ENCODE measurements at regions not wholly inside any gene's neighbourhood (a gene's known extent, or its start where the extent isn't known, plus 50 kb on each side); places are given as distances from the start of the nearest gene placed in this dataset.

- no peak for DNase-seq
Observed at GRCh38 chr12:4044736-4045730, 171.8 kb upstream of the PARP11 start.

- DNase-seq: no peak
Observed at GRCh38 chr12:4044101-4044500, 170.9 kb upstream of the PARP11 start.

GRCh38 chr12:4041187-4041885 is 168.1 kb upstream of the PARP11 start:
- DNase-seq: no peak

- DNase-seq: no peak
Observed at GRCh38 chr12:4039931-4040330, 166.7 kb upstream of the PARP11 start.

- peak; percentile 28 for DNase-seq
Observed at GRCh38 chr12:4037747-4038312, 164.6 kb upstream of the PARP11 start.

GRCh38 chr12:4036671-4037271 is 163.6 kb upstream of the PARP11 start:
- DNase-seq: no peak

GRCh38 chr12:4034921-4035320 is 161.7 kb upstream of the PARP11 start:
- no peak for DNase-seq

GRCh38 chr12:4032924-4033615 is 159.9 kb upstream of the PARP11 start:
- no peak for DNase-seq

GRCh38 chr12:4031703-4032291 is 158.6 kb upstream of the PARP11 start:
- DNase-seq: no peak

- peak; percentile 72 for DNase-seq
Observed at GRCh38 chr12:4030929-4031702, 157.9 kb upstream of the PARP11 start.

- peak; percentile 82 for DNase-seq
Observed at GRCh38 chr12:4027412-4027811, 154.2 kb upstream of the PARP11 start.

GRCh38 chr12:4026517-4026916 is 153.3 kb upstream of the PARP11 start:
- no peak for DNase-seq

GRCh38 chr12:4026020-4026358 is 152.8 kb upstream of the PARP11 start:
- no peak for DNase-seq

- DNase-seq: no peak
Observed at GRCh38 chr12:4025181-4026019, 152.2 kb upstream of the PARP11 start.

- no peak for DNase-seq
Observed at GRCh38 chr12:4024701-4025100, 151.5 kb upstream of the PARP11 start.

GRCh38 chr12:4015225-4016091 is 142.3 kb upstream of the PARP11 start:
- no peak for DNase-seq

- DNase-seq: no peak
Observed at GRCh38 chr12:4014858-4015224, 141.6 kb upstream of the PARP11 start.

GRCh38 chr12:4014444-4014843 is 141.2 kb upstream of the PARP11 start:
- no peak for DNase-seq
